Choroid plexus epithelial cell (primary cell): ENCODE measurements at regions not wholly inside any gene's neighbourhood (a gene's known extent, or its start where the extent isn't known, plus 50 kb on each side); places are given as distances from the start of the nearest gene placed in this dataset.

Experiments
- DNase-seq: peaks from one replicate; pipeline ENCODE4 v3.0.0-alpha.2; 2010; ENCODE audit warnings: low read depth
- H3K4me3 ChIP-seq: 2 replicates; pipeline ENCODE4 v1.5.1; 2011; ENCODE audit warnings: low read depth, mild to moderate bottlenecking, control low read depth, low read length, moderate library complexity
- TF ChIP-seq, protein P1 (sequence below): conservative IDR thresholded peaks from 2 replicates; pipeline ENCODE4 v1.5.1; 2011; ENCODE audit warnings: low read depth, mild to moderate bottlenecking, control low read depth, inconsistent platforms, low read length, moderate library complexity

DNA sequence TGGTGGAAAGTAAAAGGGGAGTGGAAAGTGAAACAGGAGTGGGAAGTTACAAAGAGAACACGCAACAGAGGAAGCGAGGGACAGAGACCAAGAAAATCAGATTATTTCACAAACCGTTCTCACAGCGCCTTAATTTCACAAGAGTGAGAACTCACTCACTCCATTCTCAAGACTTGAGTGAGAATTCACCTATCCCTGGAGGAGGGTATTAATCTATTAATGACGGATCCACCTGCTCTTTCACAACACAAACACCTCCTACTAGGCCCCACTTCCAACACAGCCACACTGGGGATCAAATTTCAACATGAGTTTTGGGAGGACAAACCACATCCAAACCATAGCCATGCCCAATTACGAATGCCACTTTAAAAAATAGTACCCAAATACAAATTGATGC, 297.6 kb downstream of the GPAM start:
- no peak overlapping the region for H3K4me3 ChIP-seq
- TF ChIP-seq, protein P1, sequence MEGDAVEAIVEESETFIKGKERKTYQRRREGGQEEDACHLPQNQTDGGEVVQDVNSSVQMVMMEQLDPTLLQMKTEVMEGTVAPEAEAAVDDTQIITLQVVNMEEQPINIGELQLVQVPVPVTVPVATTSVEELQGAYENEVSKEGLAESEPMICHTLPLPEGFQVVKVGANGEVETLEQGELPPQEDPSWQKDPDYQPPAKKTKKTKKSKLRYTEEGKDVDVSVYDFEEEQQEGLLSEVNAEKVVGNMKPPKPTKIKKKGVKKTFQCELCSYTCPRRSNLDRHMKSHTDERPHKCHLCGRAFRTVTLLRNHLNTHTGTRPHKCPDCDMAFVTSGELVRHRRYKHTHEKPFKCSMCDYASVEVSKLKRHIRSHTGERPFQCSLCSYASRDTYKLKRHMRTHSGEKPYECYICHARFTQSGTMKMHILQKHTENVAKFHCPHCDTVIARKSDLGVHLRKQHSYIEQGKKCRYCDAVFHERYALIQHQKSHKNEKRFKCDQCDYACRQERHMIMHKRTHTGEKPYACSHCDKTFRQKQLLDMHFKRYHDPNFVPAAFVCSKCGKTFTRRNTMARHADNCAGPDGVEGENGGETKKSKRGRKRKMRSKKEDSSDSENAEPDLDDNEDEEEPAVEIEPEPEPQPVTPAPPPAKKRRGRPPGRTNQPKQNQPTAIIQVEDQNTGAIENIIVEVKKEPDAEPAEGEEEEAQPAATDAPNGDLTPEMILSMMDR, result no peak
- DNase-seq, result no peak

DNA sequence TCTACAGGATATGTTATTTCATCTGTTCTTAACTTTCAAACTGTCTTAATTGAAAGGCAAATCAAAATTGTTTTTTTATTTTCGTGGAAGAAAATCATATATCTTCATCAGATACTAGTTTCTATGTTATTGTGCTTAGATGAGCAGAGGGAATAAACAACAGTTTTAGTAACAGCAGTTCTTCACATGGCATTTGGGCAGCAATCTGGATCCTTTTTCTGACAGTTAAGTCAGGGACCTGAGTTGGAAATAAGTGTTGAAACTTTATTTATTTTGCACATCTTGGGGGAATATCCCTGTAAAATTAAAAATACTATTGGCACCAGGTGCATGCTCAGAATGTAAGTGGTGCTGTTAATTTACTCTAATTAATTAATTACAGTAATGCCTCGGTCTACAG, 296.3 kb downstream of the GPAM start:
- DNase-seq, result no peak
- TF ChIP-seq, protein P1, result no peak
- no peak overlapping the region for H3K4me3 ChIP-seq

DNA sequence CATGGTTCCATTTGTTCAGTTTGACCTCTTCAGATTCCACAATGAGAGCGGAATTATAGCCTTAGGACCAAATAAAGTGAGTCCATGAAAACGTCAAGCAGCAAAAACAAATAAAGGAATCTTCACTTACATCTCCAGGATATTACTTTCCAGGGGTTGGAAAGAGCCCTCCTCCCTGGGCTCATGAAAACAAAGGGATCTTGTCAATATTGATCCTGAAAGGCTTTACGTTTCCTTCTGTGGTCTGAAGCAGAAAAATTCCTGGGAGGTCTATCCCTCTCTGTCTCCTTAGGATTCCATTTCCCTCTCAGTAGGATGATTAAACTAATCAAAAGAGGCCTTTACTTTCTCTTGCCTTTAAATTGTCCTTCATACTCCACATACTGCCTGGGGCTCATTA, 293.5 kb downstream of the GPAM start:
- no peak overlapping the region for H3K4me3 ChIP-seq
- no peak for DNase-seq
- TF ChIP-seq, protein P1, result no peak

DNA sequence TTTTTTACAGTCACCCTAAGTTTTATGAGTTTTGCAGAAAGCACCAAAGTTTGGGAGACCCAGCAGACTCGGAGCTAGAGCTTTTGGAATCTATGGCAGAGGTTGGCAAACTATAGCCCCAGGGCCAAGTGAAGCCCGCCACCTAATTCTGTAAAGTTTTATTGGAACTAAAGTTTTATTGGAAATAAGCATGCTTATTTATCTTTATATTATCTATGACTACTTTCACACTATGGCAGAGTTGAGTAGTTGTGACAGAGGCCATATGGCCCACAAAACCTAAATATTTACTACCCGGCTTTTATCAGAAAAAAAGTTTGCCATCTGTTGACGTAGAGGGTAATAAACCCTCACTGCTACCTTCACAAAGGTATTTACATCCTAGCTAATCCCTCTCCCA, 267.6 kb downstream of the GPAM start:
- H3K4me3 ChIP-seq, result no peak overlapping the region
- DNase-seq, result no peak
- TF ChIP-seq, protein P1, result no peak

DNA sequence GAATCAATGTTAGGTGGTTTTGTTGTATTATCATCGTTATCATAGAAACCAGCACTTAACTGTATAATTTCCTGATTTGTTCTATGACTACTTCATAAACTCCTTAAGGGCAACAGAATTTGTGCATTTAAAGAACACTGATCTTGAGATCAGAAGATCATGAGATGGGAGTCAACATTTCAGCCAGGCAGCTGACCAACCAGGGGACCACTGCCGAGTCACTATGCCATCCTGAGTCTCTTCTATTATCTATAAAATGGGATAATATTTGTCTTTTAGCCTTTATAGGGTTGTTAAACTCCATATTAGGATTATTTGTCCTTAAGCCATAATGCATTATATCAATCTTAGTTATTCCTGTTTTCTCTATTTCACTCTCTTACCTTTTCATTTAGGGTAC, 261.7 kb downstream of the GPAM start:
- no peak for DNase-seq
- TF ChIP-seq, protein P1, result no peak
- H3K4me3 ChIP-seq, result no peak overlapping the region

DNA sequence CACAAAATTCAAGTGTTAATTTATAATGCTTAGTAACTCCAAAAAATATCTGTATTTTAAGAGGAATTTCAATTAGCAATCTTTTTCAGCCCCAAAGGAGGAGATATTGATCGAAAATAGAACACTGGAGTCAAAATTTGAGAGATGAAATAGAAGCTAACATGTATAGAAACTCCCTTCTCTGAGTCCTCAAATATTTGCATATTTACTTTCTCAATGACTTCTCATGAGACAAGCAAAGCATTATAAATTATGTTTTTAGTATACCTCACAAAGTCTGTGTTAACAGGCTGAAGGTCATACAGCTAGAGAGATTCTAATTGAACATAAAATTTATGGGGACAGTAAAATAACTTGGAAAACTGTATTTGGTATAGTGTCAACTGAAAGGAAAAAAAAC, 260.5 kb downstream of the GPAM start:
- TF ChIP-seq, protein P1, result no peak
- no peak overlapping the region for H3K4me3 ChIP-seq
- no peak for DNase-seq

DNA sequence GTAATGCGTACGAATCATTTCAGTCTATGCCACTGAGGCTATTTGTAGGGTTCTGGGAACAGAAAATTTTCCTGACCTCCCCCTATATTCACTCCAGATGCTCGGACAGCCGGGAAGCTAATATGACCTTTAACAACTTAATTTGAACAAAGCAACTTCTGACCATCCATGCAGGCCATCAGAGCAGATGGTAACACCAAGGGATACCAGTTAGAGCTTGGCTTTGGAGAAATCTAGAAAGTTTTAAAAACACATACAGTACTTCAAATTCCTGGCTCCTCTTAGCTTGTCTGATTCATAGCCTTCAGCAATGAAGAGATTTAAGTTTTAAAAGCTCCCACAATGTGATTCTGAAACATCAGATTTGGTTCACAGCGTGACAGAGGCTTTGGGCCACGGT, 257.3 kb downstream of the GPAM start:
- H3K4me3 ChIP-seq, result no peak overlapping the region
- no peak for DNase-seq
- TF ChIP-seq, protein P1, result no peak
